HEK293 (cell line): ENCODE measurements at regions not wholly inside any gene's neighbourhood (a gene's known extent, or its start where the extent isn't known, plus 50 kb on each side); places are given as distances from the start of the nearest gene placed in this dataset.

Experiments used
- CTCF ChIA-PET: fragments of 350-600 bp; formaldehyde crosslinking; extraction: SDS; loops from one replicate; lab custom pipeline; 2021; ENCODE audit warnings: antibody characterized with exemption; lab: Yijun Ruan, JAX
- POLR2A ChIA-PET: fragments of 300-600 bp; formaldehyde crosslinking; extraction: SDS; loops from one replicate; lab custom pipeline; 2020; ENCODE audit warnings: antibody characterized with exemption, inconsistent platforms; lab: Yijun Ruan, JAX
- H3K27ac ChIP-seq: fragments of 200-500 bp; sonication (Bioruptor generic); 2 replicates; pipeline ENCODE4 v1.5.1; 2014; ENCODE audit warnings: low read depth, low read length, control low read depth, inconsistent platforms; ENCODE audit errors: extremely low read depth
- H3K36me3 ChIP-seq, 2 experiments: fragments of 200-500 bp in 1 of 2; sonication (Bioruptor generic) in 1 of 2; 1 replicate in 1 of 2; 2 replicates in 1 of 2; pipeline ENCODE4 v1.5.1; 2014 to 2017; ENCODE audit warnings: inconsistent platforms in 2 of 2, low read length in 2 of 2; ENCODE audit not compliant: control insufficient read depth in 2 of 2, insufficient read depth in 1 of 2
- H3K4me1 ChIP-seq: fragments of 200-500 bp; sonication (Bioruptor generic); 2 replicates; pipeline ENCODE4 v1.5.1; 2014; ENCODE audit warnings: mild to moderate bottlenecking, low read length, inconsistent platforms; ENCODE audit not compliant: control insufficient read depth, insufficient read depth
- H3K4me3 ChIP-seq: 2 replicates; pipeline ENCODE4 v1.5.1; 2011; ENCODE audit warnings: low read depth, mild to moderate bottlenecking, control low read depth, low read length, moderate library complexity
- H3K9me3 ChIP-seq: fragments of 200-500 bp; sonication (Bioruptor generic); 2 replicates; pipeline ENCODE4 v1.5.1; 2014; ENCODE audit warnings: low read depth, low read length, inconsistent platforms; ENCODE audit not compliant: control insufficient read depth, insufficient read depth
- AEBP2 ChIP-seq: fragments of 450-650 bp; formaldehyde crosslinking; IDR thresholded peaks from 2 replicates; pipeline ENCODE4 v1.5.1; 2016; ENCODE audit warnings: missing biosample characterization, missing genetic modification characterization, borderline replicate concordance
- HIC1 ChIP-seq: fragments of 450-650 bp; formaldehyde crosslinking; IDR thresholded peaks from 2 replicates; pipeline ENCODE4 v1.5.1; 2016; ENCODE audit warnings: missing biosample characterization, missing genetic modification characterization
- PRDM6 ChIP-seq: fragments of 450-650 bp; formaldehyde crosslinking; IDR thresholded peaks from 2 replicates; pipeline ENCODE4 v1.5.1; 2017; ENCODE audit warnings: missing biosample characterization, missing genetic modification characterization
- RBAK ChIP-seq: fragments of 450-650 bp; formaldehyde crosslinking; IDR thresholded peaks from 2 replicates; pipeline ENCODE4 v1.5.1; 2016; ENCODE audit warnings: missing biosample characterization, missing genetic modification characterization
- SCRT2 ChIP-seq: fragments of 450-650 bp; formaldehyde crosslinking; IDR thresholded peaks from 2 replicates; pipeline ENCODE4 v1.5.1; 2016; ENCODE audit warnings: missing biosample characterization, missing genetic modification characterization
- ZBTB17 ChIP-seq: fragments of 450-650 bp; formaldehyde crosslinking; IDR thresholded peaks from 2 replicates; pipeline ENCODE4 v1.5.1; 2016; ENCODE audit warnings: missing biosample characterization, missing genetic modification characterization
- ZBTB44 ChIP-seq: fragments of 450-650 bp; IDR thresholded peaks from 2 replicates; pipeline ENCODE4 v1.5.1; 2018; ENCODE audit warnings: missing biosample characterization, mild to moderate bottlenecking, missing genetic modification characterization
- ZNF174 ChIP-seq: fragments of 450-650 bp; formaldehyde crosslinking; IDR thresholded peaks from 2 replicates; pipeline ENCODE4 v1.5.0; 2017; ENCODE audit warnings: missing biosample characterization, mild to moderate bottlenecking, missing genetic modification characterization
- ZNF324 ChIP-seq: fragments of 450-650 bp; formaldehyde crosslinking; IDR thresholded peaks from 2 replicates; pipeline ENCODE4 v1.5.1; 2016; ENCODE audit warnings: missing biosample characterization, missing genetic modification characterization
- ZNF341 ChIP-seq: fragments of 450-650 bp; formaldehyde crosslinking; IDR thresholded peaks from 2 replicates; pipeline ENCODE4; 2016; ENCODE audit warnings: low read depth, missing biosample characterization, missing genetic modification characterization
- ZNF600 ChIP-seq: fragments of 450-650 bp; formaldehyde crosslinking; IDR thresholded peaks from 2 replicates; pipeline ENCODE4 v1.5.1; 2016; ENCODE audit warnings: missing biosample characterization, missing genetic modification characterization
- ZNF704 ChIP-seq: fragments of 450-650 bp; formaldehyde crosslinking; IDR thresholded peaks from 2 replicates; pipeline ENCODE4 v1.5.1; 2016; ENCODE audit warnings: missing biosample characterization, missing genetic modification characterization
- ZNF747 ChIP-seq: fragments of 450-650 bp; formaldehyde crosslinking; IDR thresholded peaks from 2 replicates; pipeline ENCODE4 v1.5.1; 2016; ENCODE audit warnings: missing biosample characterization, missing genetic modification characterization
- ZNF76 ChIP-seq: fragments of 450-650 bp; formaldehyde crosslinking; IDR thresholded peaks from 2 replicates; pipeline ENCODE4; 2016; ENCODE audit warnings: low read depth, missing biosample characterization, missing genetic modification characterization, borderline replicate concordance
- ZSCAN4 ChIP-seq: fragments of 450-650 bp; formaldehyde crosslinking; IDR thresholded peaks from 2 replicates; pipeline ENCODE4 v1.5.1; 2017; ENCODE audit warnings: missing biosample characterization, missing genetic modification characterization

- Histone ChIP-seq H3K4me3 (no peak overlapping the region), H3K9me3 (no peaks in the 10 kb centered on the region), H3K36me3 (no peaks in the 10 kb centered on the region), H3K4me1 (peaks cover 16% of the 10 kb centered on the region), H3K27ac (no peak overlapping the region)
- POLR2A ChIA-PET = no interaction called here
- TF ChIP-seq AEBP2 (tag by site-specific recombination) (no peak), ZNF76 (tag by site-specific recombination) (no peak), RBAK (tag by site-specific recombination) (no peak), ZSCAN4 (tag by site-specific recombination) (no peak), ZBTB44 (tag by site-specific recombination) (peak; percentile 83), ZBTB17 (tag by site-specific recombination) (no peak), ZNF704 (tag by site-specific recombination) (no peak), ZNF341 (tag by site-specific recombination) (no peak), PRDM6 (tag by site-specific recombination) (peak; percentile 87), ZNF747 (tag by site-specific recombination) (no peak), ZNF600 (tag by site-specific recombination) (no peak), HIC1 (tag by site-specific recombination) (no peak), SCRT2 (tag by site-specific recombination) (no peak), ZNF324 (tag by site-specific recombination) (no peak), ZNF174 (no peak)
- CTCF ChIA-PET = no interaction called here
Measured at GRCh38 chr14:89540009-89540829, 123.2 kb upstream of the FOXN3 start.
